SH-SY5Y (cell line): ENCODE measurements at regions not wholly inside any gene's neighbourhood (a gene's known extent, or its start where the extent isn't known, plus 50 kb on each side); places are given as distances from the start of the nearest gene placed in this dataset.

Experiments used
- GATA2 ChIP-seq: IDR thresholded peaks from 2 replicates; pipeline ENCODE4 v1.6.1; 2011; ENCODE audit warnings: mild to moderate bottlenecking, low read depth, low read length
- GATA3 ChIP-seq: IDR thresholded peaks from 2 replicates; pipeline ENCODE4 v1.6.1; 2011; ENCODE audit warnings: low read depth, mild to moderate bottlenecking, low read length, moderate library complexity

DNA sequence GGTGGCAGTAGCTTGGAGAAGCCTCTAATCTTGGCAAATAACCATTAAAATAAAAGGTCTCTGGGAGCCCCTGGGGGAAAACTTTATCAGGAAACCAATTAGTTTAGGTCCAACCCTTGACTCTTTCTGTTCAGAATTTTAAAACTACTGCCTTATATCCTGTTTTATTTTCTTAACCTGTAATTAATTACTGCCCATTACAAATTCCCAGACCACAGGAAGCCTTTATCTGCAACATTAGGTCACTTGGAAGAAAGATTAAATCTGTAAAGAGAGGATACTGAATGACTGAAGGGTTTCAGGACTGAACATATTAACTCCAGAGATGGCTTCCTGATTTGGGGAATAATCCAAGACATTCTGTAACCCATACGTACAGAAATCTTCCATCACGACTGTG, 320.5 kb upstream of the SORCS1 start:
- no peak for TF ChIP-seq GATA2
- no peak for TF ChIP-seq GATA3
